ENCODE measurements at regions not wholly inside any gene's neighbourhood (a gene's known extent, or its start where the extent isn't known, plus 50 kb on each side); places are given as distances from the start of the nearest gene placed in this dataset.

DNA sequence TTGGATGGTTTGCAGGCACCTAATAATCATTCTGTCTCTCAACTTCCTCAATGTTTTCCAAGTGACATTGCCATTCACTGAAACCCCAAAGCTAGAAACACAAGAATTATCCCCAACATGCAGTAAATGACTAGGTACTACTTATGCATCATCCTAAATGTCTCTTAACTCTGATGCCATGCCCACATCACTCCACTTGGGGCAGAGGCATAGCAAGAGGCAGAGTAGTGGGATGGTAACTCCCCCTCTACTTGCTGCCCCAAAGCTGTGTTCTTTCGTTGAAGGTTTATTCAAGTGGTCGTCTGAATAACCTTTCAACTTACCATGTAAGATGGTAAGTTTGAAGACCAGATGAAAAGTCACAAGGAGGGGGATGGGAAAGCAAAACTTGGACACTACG lies 77.9 kb upstream of the SOX5 start:
- ATAC-seq, result peak; percentile 65; the same call in 2 of the 3 replicates
- H2AFZ ChIP-seq (ENCODE audit: low read depth, low read length), result peak overlapping the region; percentile 67; the same call in 1 of the 2 replicates
- H3K4me2 ChIP-seq (ENCODE audit: insufficient read depth, low read length), result no peak overlapping the region
- H3K27ac ChIP-seq (ENCODE audit: extremely low read depth, low read depth, low read length), result no peak overlapping the region
- FAIRE-seq, result no peak
- H3K36me3 ChIP-seq (ENCODE audit: control insufficient read depth, insufficient read depth, low read length), result no peaks in the 10 kb centered on the region
- TF ChIP-seq CBX1 (IDR thresholded peaks at IDR 0.05; ENCODE audit: low read depth) (no peak), COPS2 (conservative IDR thresholded peaks at IDR 0.05) (no peak)
- TF ChIP-seq, protein P1, sequence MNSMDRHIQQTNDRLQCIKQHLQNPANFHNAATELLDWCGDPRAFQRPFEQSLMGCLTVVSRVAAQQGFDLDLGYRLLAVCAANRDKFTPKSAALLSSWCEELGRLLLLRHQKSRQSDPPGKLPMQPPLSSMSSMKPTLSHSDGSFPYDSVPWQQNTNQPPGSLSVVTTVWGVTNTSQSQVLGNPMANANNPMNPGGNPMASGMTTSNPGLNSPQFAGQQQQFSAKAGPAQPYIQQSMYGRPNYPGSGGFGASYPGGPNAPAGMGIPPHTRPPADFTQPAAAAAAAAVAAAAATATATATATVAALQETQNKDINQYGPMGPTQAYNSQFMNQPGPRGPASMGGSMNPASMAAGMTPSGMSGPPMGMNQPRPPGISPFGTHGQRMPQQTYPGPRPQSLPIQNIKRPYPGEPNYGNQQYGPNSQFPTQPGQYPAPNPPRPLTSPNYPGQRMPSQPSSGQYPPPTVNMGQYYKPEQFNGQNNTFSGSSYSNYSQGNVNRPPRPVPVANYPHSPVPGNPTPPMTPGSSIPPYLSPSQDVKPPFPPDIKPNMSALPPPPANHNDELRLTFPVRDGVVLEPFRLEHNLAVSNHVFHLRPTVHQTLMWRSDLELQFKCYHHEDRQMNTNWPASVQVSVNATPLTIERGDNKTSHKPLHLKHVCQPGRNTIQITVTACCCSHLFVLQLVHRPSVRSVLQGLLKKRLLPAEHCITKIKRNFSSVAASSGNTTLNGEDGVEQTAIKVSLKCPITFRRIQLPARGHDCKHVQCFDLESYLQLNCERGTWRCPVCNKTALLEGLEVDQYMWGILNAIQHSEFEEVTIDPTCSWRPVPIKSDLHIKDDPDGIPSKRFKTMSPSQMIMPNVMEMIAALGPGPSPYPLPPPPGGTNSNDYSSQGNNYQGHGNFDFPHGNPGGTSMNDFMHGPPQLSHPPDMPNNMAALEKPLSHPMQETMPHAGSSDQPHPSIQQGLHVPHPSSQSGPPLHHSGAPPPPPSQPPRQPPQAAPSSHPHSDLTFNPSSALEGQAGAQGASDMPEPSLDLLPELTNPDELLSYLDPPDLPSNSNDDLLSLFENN (IDR thresholded peaks at IDR 0.05; ENCODE audit: low read depth in 2 of 2, low read length in 2 of 2), result no peak
- TF ChIP-seq, protein P2, sequence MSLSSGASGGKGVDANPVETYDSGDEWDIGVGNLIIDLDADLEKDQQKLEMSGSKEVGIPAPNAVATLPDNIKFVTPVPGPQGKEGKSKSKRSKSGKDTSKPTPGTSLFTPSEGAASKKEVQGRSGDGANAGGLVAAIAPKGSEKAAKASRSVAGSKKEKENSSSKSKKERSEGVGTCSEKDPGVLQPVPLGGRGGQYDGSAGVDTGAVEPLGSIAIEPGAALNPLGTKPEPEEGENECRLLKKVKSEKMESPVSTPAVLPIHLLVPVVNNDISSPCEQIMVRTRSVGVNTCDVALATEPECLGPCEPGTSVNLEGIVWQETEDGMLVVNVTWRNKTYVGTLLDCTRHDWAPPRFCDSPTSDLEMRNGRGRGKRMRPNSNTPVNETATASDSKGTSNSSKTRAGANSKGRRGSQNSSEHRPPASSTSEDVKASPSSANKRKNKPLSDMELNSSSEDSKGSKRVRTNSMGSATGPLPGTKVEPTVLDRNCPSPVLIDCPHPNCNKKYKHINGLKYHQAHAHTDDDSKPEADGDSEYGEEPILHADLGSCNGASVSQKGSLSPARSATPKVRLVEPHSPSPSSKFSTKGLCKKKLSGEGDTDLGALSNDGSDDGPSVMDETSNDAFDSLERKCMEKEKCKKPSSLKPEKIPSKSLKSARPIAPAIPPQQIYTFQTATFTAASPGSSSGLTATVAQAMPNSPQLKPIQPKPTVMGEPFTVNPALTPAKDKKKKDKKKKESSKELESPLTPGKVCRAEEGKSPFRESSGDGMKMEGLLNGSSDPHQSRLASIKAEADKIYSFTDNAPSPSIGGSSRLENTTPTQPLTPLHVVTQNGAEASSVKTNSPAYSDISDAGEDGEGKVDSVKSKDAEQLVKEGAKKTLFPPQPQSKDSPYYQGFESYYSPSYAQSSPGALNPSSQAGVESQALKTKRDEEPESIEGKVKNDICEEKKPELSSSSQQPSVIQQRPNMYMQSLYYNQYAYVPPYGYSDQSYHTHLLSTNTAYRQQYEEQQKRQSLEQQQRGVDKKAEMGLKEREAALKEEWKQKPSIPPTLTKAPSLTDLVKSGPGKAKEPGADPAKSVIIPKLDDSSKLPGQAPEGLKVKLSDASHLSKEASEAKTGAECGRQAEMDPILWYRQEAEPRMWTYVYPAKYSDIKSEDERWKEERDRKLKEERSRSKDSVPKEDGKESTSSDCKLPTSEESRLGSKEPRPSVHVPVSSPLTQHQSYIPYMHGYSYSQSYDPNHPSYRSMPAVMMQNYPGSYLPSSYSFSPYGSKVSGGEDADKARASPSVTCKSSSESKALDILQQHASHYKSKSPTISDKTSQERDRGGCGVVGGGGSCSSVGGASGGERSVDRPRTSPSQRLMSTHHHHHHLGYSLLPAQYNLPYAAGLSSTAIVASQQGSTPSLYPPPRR (CRISPR knock-in tag; IDR thresholded peaks at IDR 0.05; ENCODE audit: borderline replicate concordance), result no peak
- no peak overlapping the region for H3K9ac ChIP-seq (ENCODE audit: insufficient read depth in 1 of 2, low read depth in 2 of 2, low read length in 2 of 2)
- no peaks in the 10 kb centered on the region for H3K27me3 ChIP-seq (ENCODE audit: control insufficient read depth in 2 of 2, insufficient read depth in 2 of 2, low read length in 2 of 2)
- no peak for DNase-seq (ENCODE audit: extremely low read depth in 1 of 4, low spot score in 3 of 4)
- no peak overlapping the region for H3K4me3 ChIP-seq
- in situ Hi-C loops (cut with MboI), result no loop called here
- no peaks in the 10 kb centered on the region for H3K9me3 ChIP-seq (replicated peaks; ENCODE audit: control insufficient read depth, insufficient read depth, low read depth, low read length)
- no peaks in the 10 kb centered on the region for H3K9me1 ChIP-seq (ENCODE audit: control insufficient read depth, insufficient read depth, low read length)
- H3K79me2 ChIP-seq (ENCODE audit: control insufficient read depth, insufficient read depth, low read length), result no peaks in the 10 kb centered on the region
- H3K4me1 ChIP-seq (replicated peaks in 1 of 2; ENCODE audit: control insufficient read depth in 2 of 2, insufficient read depth in 2 of 2, low read length in 2 of 2), result no peaks in the 10 kb centered on the region
- intact Hi-C loops (cut with micrococcal nuclease), result loop anchor here (10.0 kb wide), 1 partner anchor 823 kb away; no protein-coding TSS in a partner anchor
- no TSS peak for BruUV-seq (replicated peaks)
- 24% methylated on average over 3 of the region's 3 CpGs for WGBS (ENCODE audit: insufficient coverage, low coverage, missing lambda C conversion rate)
- CTCF ChIA-PET (ENCODE audit: low intra/inter-chr PET ratio), result no interaction called here
- H4K20me1 ChIP-seq (replicated peaks; ENCODE audit: control insufficient read depth, insufficient read depth, low read length), result no peaks in the 10 kb centered on the region
- POLR2A ChIA-PET, result no interaction called here
